NOMO-1 (cell line): ENCODE measurements at regions not wholly inside any gene's neighbourhood (a gene's known extent, or its start where the extent isn't known, plus 50 kb on each side); places are given as distances from the start of the nearest gene placed in this dataset.
"Not testable (repeated sequence)": the region's sequence is repeated elsewhere in the genome, so short reads cannot be mapped to it uniquely, and the experiment has no call there.

ENCODE experiments used
- DNase-seq, 2 experiments: peaks; one replicate each; lab custom pipeline; 2025; ENCODE audit not compliant: unreplicated experiment in 2 of 2; lab: John Stamatoyannopoulos, UW

- no peak for DNase-seq
Observed at GRCh38 chr3:176247191-176247590, 950.1 kb downstream of the TBL1XR1 start.

GRCh38 chr3:176219970-176220369 is 977.3 kb downstream of the TBL1XR1 start:
- no peak for DNase-seq

GRCh38 chr3:176214758-176215157 is 982.5 kb downstream of the TBL1XR1 start:
- DNase-seq: no peak

GRCh38 chr3:176213314-176213713 is 984.0 kb downstream of the TBL1XR1 start:
- DNase-seq: not testable (repeated sequence)

- DNase-seq: no peak
Observed at GRCh38 chr3:176208915-176209314, 988.4 kb downstream of the TBL1XR1 start.

- no peak for DNase-seq
Observed at GRCh38 chr3:176208283-176208682, 989.0 kb downstream of the TBL1XR1 start.

GRCh38 chr3:176206809-176207208 is 990.5 kb downstream of the TBL1XR1 start:
- DNase-seq: no peak

- no peak for DNase-seq
Observed at GRCh38 chr3:176202652-176203051, 994.6 kb downstream of the TBL1XR1 start.

GRCh38 chr3:176193032-176193730 is 1004.1 kb downstream of the TBL1XR1 start:
- DNase-seq: no peak

- no peak for DNase-seq
Observed at GRCh38 chr3:176190755-176191154, 1006.5 kb downstream of the TBL1XR1 start.

- DNase-seq: no peak
Observed at GRCh38 chr3:176183181-176183580, 1014.1 kb downstream of the TBL1XR1 start.

GRCh38 chr3:176174060-176174459 is 1023.2 kb downstream of the TBL1XR1 start:
- no peak for DNase-seq

GRCh38 chr3:176172492-176172891 is 1024.8 kb downstream of the TBL1XR1 start:
- DNase-seq: no peak

GRCh38 chr3:176167272-176167671 is 1030.0 kb downstream of the TBL1XR1 start:
- DNase-seq: no peak

- DNase-seq: no peak
Observed at GRCh38 chr3:176160997-176161396, 1036.3 kb downstream of the TBL1XR1 start.

GRCh38 chr3:176159796-176160195 is 1037.5 kb downstream of the TBL1XR1 start:
- no peak for DNase-seq

- no peak for DNase-seq
Observed at GRCh38 chr3:176155012-176155411, 1042.3 kb downstream of the TBL1XR1 start.

- DNase-seq: no peak
Observed at GRCh38 chr3:176149567-176149966, 1047.7 kb downstream of the TBL1XR1 start.

GRCh38 chr3:176147251-176147650 is 1050.0 kb downstream of the TBL1XR1 start:
- DNase-seq: no peak

- DNase-seq: no peak
Observed at GRCh38 chr3:176141837-176142236, 1055.4 kb downstream of the TBL1XR1 start.

- no peak for DNase-seq
Observed at GRCh38 chr3:176120507-176120906, 1076.8 kb downstream of the TBL1XR1 start.

- DNase-seq: no peak
Observed at GRCh38 chr3:176119826-176120225, 1077.5 kb downstream of the TBL1XR1 start.

- DNase-seq: no peak
Observed at GRCh38 chr3:176106380-176106779, 1090.9 kb downstream of the TBL1XR1 start.
